Gastroesophageal sphincter (tissue), 4 donors: ENCODE measurements at regions not wholly inside any gene's neighbourhood (a gene's known extent, or its start where the extent isn't known, plus 50 kb on each side); places are given as distances from the start of the nearest gene placed in this dataset.

Experiments used
- ATAC-seq: fragments of 150-250 bp; one replicate; pipeline ENCODE4 v1.9.1; 2016; ENCODE audit warnings: mild to moderate bottlenecking, moderate library complexity
- H3K27ac ChIP-seq, 4 donors: fragments of 200-600 bp; sonication (generic) in 3 of 4; 1 replicate in 3 of 4; 2 replicates in 1 of 4; pipeline ENCODE4 v1.5.1; 2016 to 2019
- H3K27me3 ChIP-seq: fragments of 200-600 bp; sonication (generic); one replicate; pipeline ENCODE4 v1.5.1; 2019
- H3K36me3 ChIP-seq, 2 donors: fragments of 200-600 bp; sonication (generic); one replicate each; pipeline ENCODE4 v1.5.1; 2019; ENCODE audit warnings: control low read depth in 1 of 2
- H3K4me1 ChIP-seq, 3 donors: fragments of 200-600 bp; sonication (generic); 1 replicate in 2 of 3; 2 replicates in 1 of 3; pipeline ENCODE4 v1.5.1; 2016 to 2019; ENCODE audit warnings: control low read depth in 2 of 3
- H3K4me3 ChIP-seq, 2 donors: fragments of 200-600 bp; sonication (generic); one replicate each; pipeline ENCODE4 v1.5.1; 2019; ENCODE audit warnings: mild to moderate bottlenecking in 1 of 2, moderate library complexity in 1 of 2
- H3K9me3 ChIP-seq, 3 donors: fragments of 200-600 bp; sonication (generic); one replicate each; pipeline ENCODE4 v1.5.1; 2017 to 2019; ENCODE audit warnings: control low read depth in 2 of 3
- CTCF ChIP-seq, 4 experiments: fragments of 200-600 bp in 2 of 4; fragments of 450-650 bp in 2 of 4; sonication (generic) in 1 of 4; IDR thresholded peaks; one replicate each; pipeline ENCODE4 v1.5.1; 2017 to 2019; ENCODE audit warnings: antibody characterized with exemption in 4 of 4, mild to moderate bottlenecking in 2 of 4, moderate library complexity in 2 of 4
- EP300 ChIP-seq: sonication (generic); formaldehyde crosslinking; IDR thresholded peaks from one replicate; pipeline ENCODE4 v1.6.1; 2017; ENCODE audit warnings: antibody characterized with exemption, mild to moderate bottlenecking
- POLR2A ChIP-seq, 2 donors: fragments of 450-650 bp; IDR thresholded peaks; one replicate each; pipeline ENCODE4 v1.6.1; 2017; ENCODE audit warnings: antibody characterized with exemption in 2 of 2, mild to moderate bottlenecking in 2 of 2, moderate library complexity in 1 of 2
- POLR2AphosphoS5 ChIP-seq: sonication (generic); formaldehyde crosslinking; IDR thresholded peaks from one replicate; pipeline ENCODE4 v1.6.1; 2017; ENCODE audit warnings: antibody characterized with exemption
- WGBS, 2 donors: methylation state at CpG; one replicate each; pipeline ENCODE4 v1.1.5; 2018; ENCODE audit warnings: low coverage in 1 of 2; 5-methylcytosine and 5-hydroxymethylcytosine counted together

- Histone ChIP-seq H3K27ac (no peak overlapping the region), H3K9me3 (peaks cover 0 to 12% (median 1%) of the 10 kb centered on the region in 3 donors), H3K27me3 (no peaks in the 10 kb centered on the region), H3K36me3 (no peaks in the 10 kb centered on the region), H3K4me3 (no peak overlapping the region), H3K4me1 (no peaks in the 10 kb centered on the region)
- no peak for ATAC-seq
- WGBS, 2 donors, result 85 to 86% methylated on average over 9 to 10 of the region's 10 CpGs
- TF ChIP-seq POLR2A (IDR thresholded peaks at IDR 0.05) (no peak), POLR2AphosphoS5 (no peak), CTCF (IDR thresholded peaks at IDR 0.05) (no peak), EP300 (no peak)
Measured at GRCh38 chr5:62969409-62970120, 390.9 kb downstream of the LRRC70 start.

- H3K4me1 ChIP-seq, result no peaks in the 10 kb centered on the region
- no peak for TF ChIP-seq EP300
- TF ChIP-seq POLR2A (IDR thresholded peaks at IDR 0.05), result no peak
- TF ChIP-seq CTCF (IDR thresholded peaks at IDR 0.05), result no peak
- TF ChIP-seq POLR2AphosphoS5, result no peak
- no peak overlapping the region for H3K4me3 ChIP-seq
- no peak overlapping the region for H3K27ac ChIP-seq
- peaks cover 0 to 27% (median 1%) of the 10 kb centered on the region in 3 donors for H3K9me3 ChIP-seq
- no peaks in the 10 kb centered on the region for H3K27me3 ChIP-seq
- H3K36me3 ChIP-seq, result no peaks in the 10 kb centered on the region
- no peak for ATAC-seq
Measured at GRCh38 chr5:62964428-62964827, 385.8 kb downstream of the LRRC70 start.

GRCh38 chr5:62960781-62961180, 382.2 kb downstream of the LRRC70 start:
- Histone ChIP-seq H3K27ac (no peak overlapping the region), H3K36me3 (no peaks in the 10 kb centered on the region)

GRCh38 chr5:62956597-62956996, 378.0 kb downstream of the LRRC70 start:
- H3K27ac ChIP-seq, result no peak overlapping the region
- WGBS, 2 donors, result 59% methylated on average over 2 of the region's 2 CpGs
- H3K27me3 ChIP-seq, result no peaks in the 10 kb centered on the region
- H3K36me3 ChIP-seq, result no peaks in the 10 kb centered on the region
- ATAC-seq, result no peak
- H3K4me3 ChIP-seq, result no peak overlapping the region
- TF ChIP-seq POLR2AphosphoS5, result no peak
- TF ChIP-seq EP300, result no peak
- TF ChIP-seq CTCF (IDR thresholded peaks at IDR 0.05), result no peak
- no peak for TF ChIP-seq POLR2A (IDR thresholded peaks at IDR 0.05)
- no peaks in the 10 kb centered on the region for H3K9me3 ChIP-seq
- H3K4me1 ChIP-seq, result no peaks in the 10 kb centered on the region

More at GRCh38 chr5:62960781-62961180, 382.2 kb downstream of the LRRC70 start:
- peaks cover 0 to 27% (median 1%) of the 10 kb centered on the region in 3 donors for H3K9me3 ChIP-seq
- H3K4me3 ChIP-seq, result no peak overlapping the region
- TF ChIP-seq CTCF (IDR thresholded peaks at IDR 0.05), result no peak
- no peak for TF ChIP-seq POLR2AphosphoS5
- TF ChIP-seq POLR2A (IDR thresholded peaks at IDR 0.05), result no peak
- H3K4me1 ChIP-seq, result no peaks in the 10 kb centered on the region
- ATAC-seq, result no peak
- no peaks in the 10 kb centered on the region for H3K27me3 ChIP-seq
- 63 to 72% methylated on average over 2 of the region's 2 CpGs for WGBS, 2 donors

GRCh38 chr5:62954578-62954977, 376.0 kb downstream of the LRRC70 start:
- no peak overlapping the region for H3K4me3 ChIP-seq
- H3K27ac ChIP-seq, result no peak overlapping the region
- 80 to 88% methylated on average over 1 to 2 of the region's 2 CpGs for WGBS, 2 donors
- no peak for ATAC-seq
- no peaks in the 10 kb centered on the region for H3K36me3 ChIP-seq
- TF ChIP-seq EP300, result no peak
- H3K27me3 ChIP-seq, result no peaks in the 10 kb centered on the region
- H3K4me1 ChIP-seq, result no peaks in the 10 kb centered on the region
- H3K9me3 ChIP-seq, result no peaks in the 10 kb centered on the region
